GM18867 (cell line): ENCODE measurements at regions not wholly inside any gene's neighbourhood (a gene's known extent, or its start where the extent isn't known, plus 50 kb on each side); places are given as distances from the start of the nearest gene placed in this dataset.
"Not testable (repeated sequence)": the region's sequence is repeated elsewhere in the genome, so short reads cannot be mapped to it uniquely, and the experiment has no call there.

ENCODE experiments used
- ATAC-seq: cut with Tn5 transposase; IDR thresholded peaks from one replicate; pipeline ENCODE4 v1.9.1; 2021; ENCODE audit warnings: mild to moderate bottlenecking, moderate library complexity; ENCODE audit not compliant: unreplicated experiment

GRCh38 chr15:77843546-77843945 lies 210.8 kb upstream of the LINGO1 start:
- no peak for ATAC-seq

GRCh38 chr15:77840991-77841775 lies 208.5 kb upstream of the LINGO1 start:
- no peak for ATAC-seq

GRCh38 chr15:77839970-77840905 lies 207.5 kb upstream of the LINGO1 start:
- ATAC-seq = no peak

GRCh38 chr15:77839456-77839855 lies 206.7 kb upstream of the LINGO1 start:
- no peak for ATAC-seq

- no peak for ATAC-seq
These were observed 205.9 kb upstream of the LINGO1 start for GRCh38 chr15:77838595-77838994.

GRCh38 chr15:77838061-77838460 lies 205.3 kb upstream of the LINGO1 start:
- ATAC-seq = no peak

GRCh38 chr15:77837649-77838025 lies 204.9 kb upstream of the LINGO1 start:
- no peak for ATAC-seq

- no peak for ATAC-seq
These were observed 204.4 kb upstream of the LINGO1 start for GRCh38 chr15:77836906-77837648.

GRCh38 chr15:77836121-77836692 lies 203.5 kb upstream of the LINGO1 start:
- ATAC-seq = no peak

- ATAC-seq = no peak
These were observed 201.7 kb upstream of the LINGO1 start for GRCh38 chr15:77834276-77834990.

- no peak for ATAC-seq
These were observed 200.2 kb upstream of the LINGO1 start for GRCh38 chr15:77832874-77833273.

GRCh38 chr15:77831986-77832385 lies 199.3 kb upstream of the LINGO1 start:
- no peak for ATAC-seq

- ATAC-seq = no peak
These were observed 197.3 kb upstream of the LINGO1 start for GRCh38 chr15:77830051-77830468.

- ATAC-seq = not testable (repeated sequence)
These were observed 196.6 kb upstream of the LINGO1 start for GRCh38 chr15:77829331-77829730.

GRCh38 chr15:77827860-77828259 lies 195.1 kb upstream of the LINGO1 start:
- ATAC-seq = no peak

GRCh38 chr15:77826006-77826695 lies 193.4 kb upstream of the LINGO1 start:
- no peak for ATAC-seq

GRCh38 chr15:77825546-77825945 lies 192.8 kb upstream of the LINGO1 start:
- ATAC-seq = no peak

- ATAC-seq = no peak
These were observed 192.5 kb upstream of the LINGO1 start for GRCh38 chr15:77825252-77825542.

GRCh38 chr15:77824361-77825251 lies 191.9 kb upstream of the LINGO1 start:
- no peak for ATAC-seq
